GM12892 (cell line): ENCODE measurements at regions not wholly inside any gene's neighbourhood (a gene's known extent, or its start where the extent isn't known, plus 50 kb on each side); places are given as distances from the start of the nearest gene placed in this dataset.

Source experiments
- DNase-seq: peaks from one replicate; pipeline ENCODE4 v3.0.0; 2011; ENCODE audit not compliant: insufficient read length
- FAIRE-seq: peaks from 2 replicates; lab custom pipeline; 2011; peaks lifted over from hg19 to GRCh38; lab: Jason Lieb, UNC
- POLR2A ChIP-seq: IDR thresholded peaks from 2 replicates; pipeline ENCODE4 v1.6.1; 2011; ENCODE audit warnings: low read depth, low read length, control low read depth
- POLR2AphosphoS5 ChIP-seq: IDR thresholded peaks from 2 replicates; pipeline ENCODE4 v1.6.1; 2011; ENCODE audit warnings: low read depth, low read length, control low read depth
- TAF1 ChIP-seq: IDR thresholded peaks from 2 replicates; pipeline ENCODE4 v1.6.1; 2011; ENCODE audit warnings: low read depth, mild to moderate bottlenecking, control low read depth, low read length, borderline replicate concordance

GRCh38 chr7:46153951-46154787, 233.1 kb upstream of the IGFBP3 start:
- DNase-seq = no peak
- no peak for TF ChIP-seq POLR2A
- no peak for TF ChIP-seq POLR2AphosphoS5
- no peak for TF ChIP-seq TAF1
- FAIRE-seq = peak; percentile 86

DNA sequence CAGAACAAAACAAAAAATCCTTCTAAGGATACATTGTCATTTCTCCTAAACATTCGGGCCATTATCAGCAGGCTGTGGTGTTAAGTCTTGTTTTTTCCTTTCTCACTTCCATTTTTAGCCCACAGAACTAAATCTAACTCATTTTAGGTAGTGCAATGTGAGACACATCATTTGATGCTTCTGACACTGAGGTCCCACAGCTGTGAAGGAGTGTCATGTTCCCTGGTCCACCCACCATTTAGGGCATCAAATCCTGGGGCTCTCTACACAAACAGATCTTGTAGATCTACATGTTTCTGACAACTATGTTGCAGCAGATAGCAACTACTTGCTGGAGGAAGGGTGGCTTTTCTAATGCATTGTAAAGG, 232.5 kb upstream of the IGFBP3 start:
- FAIRE-seq (peak; percentile 17), DNase-seq (no peak)
- TF ChIP-seq TAF1 = no peak
- TF ChIP-seq POLR2AphosphoS5 = no peak
- no peak for TF ChIP-seq POLR2A

DNA sequence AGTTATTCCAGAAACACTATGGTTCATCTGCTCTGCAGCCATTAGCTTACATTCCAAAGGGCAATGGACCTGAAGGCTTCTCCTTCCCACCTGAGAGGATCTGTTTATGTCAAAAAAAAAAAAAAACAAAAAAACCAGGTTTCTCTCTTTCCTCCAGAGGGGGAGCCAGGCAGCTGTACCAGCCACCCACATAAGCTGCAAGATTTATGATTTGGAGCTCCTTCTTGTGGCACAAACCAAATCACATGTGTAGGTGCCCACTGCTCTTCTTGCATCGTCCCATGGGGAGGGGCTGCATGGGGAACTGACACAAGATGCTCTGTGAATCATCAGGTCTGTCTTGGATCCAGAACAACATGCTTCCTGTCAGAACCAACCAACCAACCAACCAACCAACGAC, 231.6 kb upstream of the IGFBP3 start:
- TF ChIP-seq TAF1 = no peak
- TF ChIP-seq POLR2AphosphoS5 = no peak
- FAIRE-seq (no peak), DNase-seq (no peak)

GRCh38 chr7:46150721-46151120, 229.6 kb upstream of the IGFBP3 start:
- no peak for DNase-seq
- FAIRE-seq = no peak
- TF ChIP-seq POLR2AphosphoS5 = no peak
- no peak for TF ChIP-seq POLR2A
- no peak for TF ChIP-seq TAF1

- no peak for FAIRE-seq
- TF ChIP-seq TAF1 = no peak
- TF ChIP-seq POLR2A = no peak
- TF ChIP-seq POLR2AphosphoS5 = no peak
- no peak for DNase-seq
Observed at GRCh38 chr7:46150202-46150601, 229.1 kb upstream of the IGFBP3 start.

DNA sequence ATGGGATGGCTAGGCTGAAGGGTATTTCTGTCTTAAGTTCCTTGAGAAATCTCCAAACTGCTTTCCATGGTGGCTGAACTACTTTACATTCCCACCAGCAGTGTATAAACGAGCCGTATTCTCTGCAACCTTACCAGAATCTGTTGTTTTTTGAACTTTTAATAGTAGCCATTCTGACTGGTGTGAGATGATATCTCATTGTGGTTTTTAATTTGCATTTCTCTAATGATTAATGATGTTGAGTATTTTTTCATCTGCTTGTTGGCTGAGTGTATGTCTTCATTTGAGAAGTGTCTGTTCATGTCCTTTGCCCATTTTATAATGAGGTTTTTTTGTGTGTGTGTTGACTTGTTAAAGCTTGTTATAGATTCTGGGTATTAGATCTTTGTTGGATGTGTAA, 226.8 kb upstream of the IGFBP3 start:
- FAIRE-seq (peak; percentile 61), DNase-seq (no peak)
- no peak for TF ChIP-seq POLR2A
- TF ChIP-seq TAF1 = no peak
- TF ChIP-seq POLR2AphosphoS5 = no peak

DNA sequence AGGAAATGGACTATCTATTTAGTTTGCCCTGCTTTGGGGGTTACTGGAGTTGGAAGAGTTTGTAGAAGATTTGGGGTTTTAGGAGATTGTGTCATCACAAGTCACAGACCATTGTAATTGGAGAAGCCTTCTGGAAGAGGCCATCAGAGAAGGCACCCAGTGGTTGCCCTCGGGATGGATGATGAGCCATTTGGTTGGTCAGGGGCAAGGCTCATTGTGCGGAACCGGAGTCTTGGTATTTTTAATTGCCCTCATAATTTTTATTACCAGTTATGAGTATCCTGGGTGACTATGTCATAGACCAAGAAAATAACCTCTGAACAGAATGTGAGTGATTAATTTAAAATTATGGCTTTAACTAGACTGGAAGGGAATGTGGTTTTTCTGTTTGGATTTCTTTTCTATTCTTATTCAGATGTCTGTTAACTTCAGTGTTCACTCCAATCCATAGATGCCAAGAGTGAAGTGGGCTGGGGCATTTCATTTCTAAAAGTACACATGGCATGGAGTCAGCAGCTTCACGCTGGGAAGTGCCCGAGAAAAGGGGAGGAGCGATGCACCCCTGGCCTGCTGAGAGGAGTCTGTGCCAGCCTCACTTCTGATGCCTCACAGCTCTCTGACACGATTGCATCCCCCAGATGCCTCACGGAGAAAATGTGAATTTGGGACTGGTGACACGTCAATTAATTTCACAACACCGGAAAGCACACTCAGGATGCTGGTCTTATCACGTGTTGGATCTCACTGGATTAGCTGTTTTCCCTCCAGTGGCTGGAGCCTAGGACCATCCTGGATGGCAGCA, 225.6 kb upstream of the IGFBP3 start:
- FAIRE-seq = no peak
- TF ChIP-seq POLR2AphosphoS5 (no peak), TAF1 (no peak), POLR2A (no peak)
- no peak for DNase-seq

GRCh38 chr7:46145412-46145811, 224.3 kb upstream of the IGFBP3 start:
- no peak for FAIRE-seq
- no peak for DNase-seq
- no peak for TF ChIP-seq POLR2A
- no peak for TF ChIP-seq POLR2AphosphoS5
- TF ChIP-seq TAF1 = no peak

- DNase-seq = no peak
- FAIRE-seq = no peak
- TF ChIP-seq POLR2AphosphoS5 = no peak
- TF ChIP-seq POLR2A = no peak
- no peak for TF ChIP-seq TAF1
Observed at GRCh38 chr7:46143949-46144917, 223.2 kb upstream of the IGFBP3 start.

DNA sequence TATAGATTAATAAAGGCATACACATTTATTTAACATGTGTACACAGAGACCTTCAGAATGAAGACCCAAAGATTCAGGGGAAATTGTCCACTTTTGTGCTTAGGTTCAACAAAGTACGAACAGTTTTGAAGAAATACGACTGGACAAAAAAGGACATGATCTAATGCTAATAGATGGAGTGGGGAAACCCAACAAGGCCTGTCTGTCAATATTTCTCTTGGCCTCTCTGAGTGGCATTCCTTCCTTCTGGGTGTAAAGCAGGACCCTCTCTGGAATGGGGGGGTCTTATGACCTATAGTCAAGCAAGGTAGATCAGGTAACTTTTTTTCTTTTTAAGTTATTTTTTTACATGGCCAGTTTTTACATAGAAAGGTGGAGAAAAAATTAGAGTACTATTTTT, 222.3 kb upstream of the IGFBP3 start:
- DNase-seq (no peak), FAIRE-seq (no peak)
- TF ChIP-seq POLR2A (no peak), TAF1 (no peak)

DNA sequence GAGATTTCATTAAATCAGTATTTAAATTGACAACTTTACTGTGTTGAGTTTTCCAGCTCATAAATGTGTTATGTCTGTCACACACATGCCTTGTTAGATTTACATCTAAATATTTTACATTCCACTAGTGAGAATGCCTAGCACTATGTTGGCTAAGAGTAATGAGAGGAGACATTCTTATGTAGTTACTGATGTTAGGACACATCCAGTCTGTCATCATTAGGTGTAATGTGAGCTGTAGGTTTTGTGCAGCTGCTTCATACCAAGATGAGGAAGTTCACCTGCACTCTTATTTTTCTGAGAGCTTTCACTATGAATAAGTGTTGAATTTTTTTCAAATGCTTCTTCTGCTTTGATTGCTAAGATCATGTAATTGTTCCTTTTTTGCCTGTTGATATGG, 218.0 kb upstream of the IGFBP3 start:
- FAIRE-seq (peak; percentile 51), DNase-seq (no peak)
- TF ChIP-seq TAF1 = no peak
- TF ChIP-seq POLR2A = no peak
- no peak for TF ChIP-seq POLR2AphosphoS5

GRCh38 chr7:46137725-46138124, 216.7 kb upstream of the IGFBP3 start:
- no peak for DNase-seq
- TF ChIP-seq TAF1 (no peak), POLR2A (no peak), POLR2AphosphoS5 (no peak)
- FAIRE-seq = no peak
